GM18867 (cell line): ENCODE measurements at regions not wholly inside any gene's neighbourhood (a gene's known extent, or its start where the extent isn't known, plus 50 kb on each side); places are given as distances from the start of the nearest gene placed in this dataset.
A peak's percentile ranks its signal among the peaks of the same experiment; 100 is the strongest.
"Not testable (repeated sequence)": the region's sequence is repeated elsewhere in the genome, so short reads cannot be mapped to it uniquely, and the experiment has no call there.

Experiments
- ATAC-seq: cut with Tn5 transposase; IDR thresholded peaks from one replicate; pipeline ENCODE4 v1.9.1; 2021; ENCODE audit warnings: mild to moderate bottlenecking, moderate library complexity; ENCODE audit not compliant: unreplicated experiment

DNA sequence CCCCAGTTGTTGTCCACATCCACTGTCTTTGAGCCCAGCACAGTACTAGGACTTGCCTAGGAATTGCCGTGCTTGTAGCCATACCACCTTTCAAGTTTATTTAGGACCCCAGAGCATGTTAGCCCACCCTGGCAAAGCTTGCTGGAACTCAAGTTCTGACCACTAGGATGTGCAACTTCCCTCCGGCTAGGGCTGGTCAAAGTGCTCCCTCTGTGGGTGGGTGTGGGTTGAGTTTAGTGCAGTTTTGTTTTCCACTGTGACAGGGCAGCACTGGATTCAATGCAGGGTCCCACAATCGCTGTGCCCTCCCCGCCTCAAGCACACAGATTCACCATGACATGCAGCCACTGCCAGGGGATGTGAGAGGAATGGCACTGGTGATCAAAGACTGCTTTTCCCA is 96.0 kb downstream of the RASGEF1B start:
- no peak for ATAC-seq

DNA sequence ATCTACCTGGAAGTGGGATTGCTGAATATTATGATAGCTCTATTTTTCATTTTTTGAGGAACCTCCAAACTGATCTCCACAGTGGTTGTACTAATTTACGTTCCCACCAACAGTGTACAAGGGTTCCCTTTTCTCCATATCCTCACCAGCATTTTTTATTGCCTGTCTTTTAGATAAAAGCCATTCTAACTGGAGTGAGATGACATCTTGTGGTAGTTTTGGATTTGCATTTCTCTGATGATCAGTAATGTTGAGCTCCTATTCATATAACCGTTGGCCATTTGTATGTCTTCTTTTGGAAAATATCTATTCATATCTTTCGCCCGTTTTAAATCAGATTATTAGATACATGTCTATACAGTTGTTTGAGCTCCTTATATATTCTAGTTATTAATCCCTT is 101.8 kb downstream of the RASGEF1B start:
- ATAC-seq: no peak

DNA sequence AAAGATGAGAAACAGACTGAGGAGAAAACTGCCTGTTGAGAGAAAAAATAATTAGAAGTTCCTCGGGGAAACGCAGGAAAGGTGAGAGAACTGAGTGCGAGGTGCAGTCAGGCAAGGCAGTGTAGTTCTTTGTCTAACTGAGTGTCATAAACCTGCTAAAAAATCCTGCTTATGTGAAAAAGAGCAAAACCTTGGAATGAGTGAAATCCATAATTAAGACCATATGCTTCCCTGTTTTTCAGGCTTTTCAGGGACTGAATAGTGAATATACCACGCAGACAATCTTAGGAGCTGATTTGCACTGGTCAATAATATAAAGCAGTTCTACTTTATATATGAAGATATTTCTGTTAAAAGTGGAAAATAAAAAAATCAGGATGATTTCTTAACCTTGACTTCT is 104.9 kb downstream of the RASGEF1B start:
- no peak for ATAC-seq

- ATAC-seq: no peak
These were observed 111.0 kb downstream of the RASGEF1B start for GRCh38 chr4:81360737-81361136.

- ATAC-seq: no peak
These were observed 112.5 kb downstream of the RASGEF1B start for GRCh38 chr4:81359207-81359606.

- ATAC-seq: no peak
These were observed 113.6 kb downstream of the RASGEF1B start for GRCh38 chr4:81358154-81358553.

GRCh38 chr4:81356621-81357020 is 115.1 kb downstream of the RASGEF1B start:
- ATAC-seq: no peak

DNA sequence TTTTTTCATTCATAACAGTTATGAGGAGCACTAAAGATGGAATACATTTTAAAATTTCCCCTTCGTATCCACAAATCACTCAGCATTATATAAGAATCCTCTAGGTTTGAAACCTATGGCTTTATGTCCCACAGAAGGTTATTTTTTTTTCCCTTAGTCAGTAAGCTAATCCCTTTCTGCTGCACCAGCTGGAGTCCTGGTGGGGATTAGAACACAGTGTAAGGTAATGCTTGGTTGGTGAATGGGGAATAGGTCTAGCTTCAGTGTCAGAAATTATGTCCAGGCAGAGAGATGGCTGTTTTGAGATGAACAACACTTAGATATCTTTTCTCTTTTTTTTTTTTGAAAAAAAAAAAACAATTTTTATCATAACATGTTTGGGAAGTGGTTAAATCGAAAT is 116.6 kb downstream of the RASGEF1B start:
- no peak for ATAC-seq

- ATAC-seq: no peak
These were observed 117.8 kb downstream of the RASGEF1B start for GRCh38 chr4:81353861-81354260.

DNA sequence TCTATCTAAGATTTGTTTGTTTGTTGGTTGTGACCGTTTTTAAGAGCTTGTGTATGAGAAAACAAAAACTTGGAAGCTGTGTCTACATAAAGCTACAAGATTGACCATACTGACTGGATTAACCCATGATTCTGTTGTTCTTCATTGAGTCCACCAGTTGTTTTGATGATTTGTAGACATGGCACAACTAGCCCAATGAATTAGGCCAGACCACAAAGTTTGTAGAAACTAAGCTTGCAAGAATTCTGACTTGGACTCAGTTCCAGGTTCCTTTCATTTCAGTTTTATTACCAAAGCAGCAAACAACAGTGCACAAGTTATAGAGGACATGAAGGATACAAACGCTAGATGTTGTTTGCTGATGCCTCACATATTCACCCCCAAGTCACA is 119.3 kb downstream of the RASGEF1B start:
- ATAC-seq: no peak

- peak; percentile 91 for ATAC-seq
These were observed 119.9 kb downstream of the RASGEF1B start for GRCh38 chr4:81351654-81352445.

DNA sequence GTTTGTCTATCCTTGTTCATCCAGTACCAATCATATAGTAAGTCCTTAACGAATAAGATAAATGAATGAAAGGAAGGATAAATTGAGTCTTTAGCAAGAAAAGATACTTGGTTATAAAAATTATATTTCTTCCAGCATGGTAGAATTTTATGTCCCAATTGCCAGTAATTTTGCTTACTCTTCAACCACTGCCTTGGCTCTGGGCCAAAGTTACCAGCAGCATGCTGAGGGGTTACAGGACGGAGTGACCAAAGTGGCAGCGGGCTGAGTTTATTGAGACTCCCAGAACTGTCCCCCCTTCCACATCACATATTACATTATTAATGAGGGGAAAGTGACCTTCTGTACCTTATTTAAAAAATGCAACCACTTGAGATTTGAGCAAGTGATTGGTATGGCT is 121.7 kb downstream of the RASGEF1B start:
- ATAC-seq: no peak

GRCh38 chr4:81348778-81349094 is 123.0 kb downstream of the RASGEF1B start:
- ATAC-seq: no peak

GRCh38 chr4:81348086-81348777 is 123.5 kb downstream of the RASGEF1B start:
- ATAC-seq: no peak

- no peak for ATAC-seq
These were observed 125.0 kb downstream of the RASGEF1B start for GRCh38 chr4:81346719-81347118.

DNA sequence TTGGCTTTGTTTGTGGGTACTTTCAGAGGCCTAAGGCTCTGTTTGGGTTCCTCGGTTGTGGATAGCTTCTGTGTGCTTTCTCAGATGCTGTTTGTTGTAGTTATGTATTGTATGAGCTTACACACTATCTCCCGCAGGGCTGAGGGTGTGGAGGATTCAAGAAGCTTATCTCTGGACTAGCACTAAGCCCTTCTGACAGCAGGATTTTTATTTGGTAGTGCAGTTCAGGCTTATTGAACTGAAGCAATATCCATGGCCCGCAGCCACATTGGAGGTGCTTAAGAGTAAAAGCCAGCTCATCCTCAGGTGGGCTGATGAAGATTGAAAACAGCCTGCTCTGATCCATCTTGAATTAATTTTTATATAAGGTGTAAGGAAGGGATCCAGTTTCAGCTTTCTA is 128.2 kb downstream of the RASGEF1B start:
- no peak for ATAC-seq

- ATAC-seq: no peak
These were observed 128.0 kb upstream of the PRKG2 start for GRCh38 chr4:81343046-81343445.

GRCh38 chr4:81337211-81337610 is 122.2 kb upstream of the PRKG2 start:
- ATAC-seq: no peak

DNA sequence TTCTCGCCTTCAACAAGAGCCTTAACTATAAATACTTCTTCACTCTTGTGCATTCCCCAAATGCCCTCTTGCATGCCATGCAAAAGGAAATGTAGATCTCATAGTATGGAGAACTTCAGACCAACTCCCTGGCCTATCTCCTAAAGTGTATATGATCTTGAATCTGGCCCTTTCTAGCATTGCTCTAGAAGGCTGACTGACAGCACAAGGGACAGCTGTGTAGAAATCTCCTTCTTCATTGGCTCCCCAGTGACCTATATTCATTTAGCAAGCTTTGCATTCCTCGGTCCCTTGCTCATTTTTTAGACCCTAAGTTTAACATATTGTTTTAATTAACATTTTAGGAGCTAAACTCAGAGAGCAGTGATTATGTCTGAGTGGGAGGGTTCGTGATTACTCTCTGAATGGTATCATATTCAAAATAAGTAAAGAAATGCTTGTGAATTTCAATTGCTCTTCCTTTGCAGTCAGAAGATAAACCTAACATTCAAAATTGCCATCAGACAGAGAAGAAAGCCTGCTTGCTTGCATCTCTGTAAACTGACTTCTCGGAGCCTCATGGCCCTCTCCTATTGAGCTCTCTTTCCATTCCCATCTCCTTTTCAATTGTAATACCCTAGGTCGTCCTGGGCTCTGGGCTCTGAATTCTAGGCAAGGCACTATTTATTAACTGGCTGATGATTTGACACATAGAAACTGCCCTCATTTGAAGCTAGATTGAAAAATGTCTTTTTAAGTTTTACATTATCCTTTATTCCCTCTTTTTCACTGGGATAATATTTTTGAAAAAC is 120.3 kb upstream of the PRKG2 start:
- ATAC-seq: no peak

GRCh38 chr4:81330018-81330417 is 115.0 kb upstream of the PRKG2 start:
- no peak for ATAC-seq

GRCh38 chr4:81326581-81326980 is 111.6 kb upstream of the PRKG2 start:
- no peak for ATAC-seq

DNA sequence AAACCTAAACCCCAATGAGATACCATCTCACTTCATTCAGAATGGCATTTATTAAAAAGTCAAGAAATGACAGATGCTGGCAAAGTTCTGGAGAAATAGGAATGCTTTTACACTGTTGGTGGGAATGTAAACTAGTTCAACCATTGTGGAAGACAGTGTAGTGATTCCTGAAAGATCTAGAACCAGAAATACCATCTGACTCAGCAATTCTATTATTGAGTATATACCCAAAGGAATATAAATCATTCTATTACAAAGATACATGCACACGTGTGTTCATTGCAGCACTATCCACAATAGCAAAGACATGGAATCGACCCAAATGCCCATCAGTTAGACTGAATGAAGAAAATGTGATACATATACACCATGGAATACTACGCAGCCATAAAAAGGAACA is 109.6 kb upstream of the PRKG2 start:
- not testable (repeated sequence) for ATAC-seq
